DMS53 treated with DMSO at 0.1 percent for 48 hours (cell line): ENCODE measurements at regions not wholly inside any gene's neighbourhood (a gene's known extent, or its start where the extent isn't known, plus 50 kb on each side); places are given as distances from the start of the nearest gene placed in this dataset.

Experiments
- DNase-seq: peaks from one replicate; lab custom pipeline; 2025; ENCODE audit not compliant: unreplicated experiment; lab: John Stamatoyannopoulos, UW

GRCh38 chr2:2935445-2936149, 442.0 kb downstream of the EIPR1 start:
- DNase-seq, result no peak

GRCh38 chr2:2933426-2933825, 444.2 kb downstream of the EIPR1 start:
- no peak for DNase-seq

- DNase-seq, result no peak
These were observed 444.8 kb downstream of the EIPR1 start for GRCh38 chr2:2932692-2933305.

GRCh38 chr2:2932189-2932588, 445.4 kb downstream of the EIPR1 start:
- no peak for DNase-seq

GRCh38 chr2:2931318-2932075, 446.1 kb downstream of the EIPR1 start:
- DNase-seq, result no peak

- no peak for DNase-seq
These were observed 446.8 kb downstream of the EIPR1 start for GRCh38 chr2:2930841-2931240.

GRCh38 chr2:2926858-2927175, 450.8 kb downstream of the EIPR1 start:
- DNase-seq, result no peak

GRCh38 chr2:2926009-2926857, 451.4 kb downstream of the EIPR1 start:
- DNase-seq, result no peak

GRCh38 chr2:2922156-2922555, 455.5 kb downstream of the EIPR1 start:
- no peak for DNase-seq

GRCh38 chr2:2921011-2921720, 456.5 kb downstream of the EIPR1 start:
- DNase-seq, result no peak

- no peak for DNase-seq
These were observed 457.8 kb downstream of the EIPR1 start for GRCh38 chr2:2919574-2920365.

GRCh38 chr2:2919026-2919425, 458.6 kb downstream of the EIPR1 start:
- no peak for DNase-seq

- DNase-seq, result no peak
These were observed 461.0 kb downstream of the EIPR1 start for GRCh38 chr2:2916621-2917020.

- DNase-seq, result no peak
These were observed 463.4 kb downstream of the EIPR1 start for GRCh38 chr2:2914252-2914651.

GRCh38 chr2:2913601-2914120, 464.0 kb downstream of the EIPR1 start:
- no peak for DNase-seq

GRCh38 chr2:2912731-2913130, 464.9 kb downstream of the EIPR1 start:
- no peak for DNase-seq

GRCh38 chr2:2912293-2912692, 465.3 kb downstream of the EIPR1 start:
- DNase-seq, result no peak

GRCh38 chr2:2910259-2910658, 467.4 kb downstream of the EIPR1 start:
- no peak for DNase-seq

GRCh38 chr2:2909086-2910035, 468.3 kb downstream of the EIPR1 start:
- DNase-seq, result no peak
